GM18868 (cell line): ENCODE measurements at regions not wholly inside any gene's neighbourhood (a gene's known extent, or its start where the extent isn't known, plus 50 kb on each side); places are given as distances from the start of the nearest gene placed in this dataset.

Experiments
- ATAC-seq: cut with Tn5 transposase; IDR thresholded peaks from one replicate; pipeline ENCODE4 v1.9.1; 2021; ENCODE audit warnings: mild to moderate bottlenecking, moderate library complexity; ENCODE audit not compliant: unreplicated experiment

GRCh38 chr5:68447136-68447929, 231.8 kb downstream of the PIK3R1 start:
- no peak for ATAC-seq

GRCh38 chr5:68449380-68449779, 233.8 kb downstream of the PIK3R1 start:
- no peak for ATAC-seq

- ATAC-seq = no peak
These were observed 234.8 kb downstream of the PIK3R1 start for GRCh38 chr5:68450245-68450852.

GRCh38 chr5:68452286-68452685, 236.7 kb downstream of the PIK3R1 start:
- no peak for ATAC-seq

- no peak for ATAC-seq
These were observed 238.6 kb downstream of the PIK3R1 start for GRCh38 chr5:68454172-68454571.

- no peak for ATAC-seq
These were observed 239.2 kb downstream of the PIK3R1 start for GRCh38 chr5:68454766-68455165.

- no peak for ATAC-seq
These were observed 239.7 kb downstream of the PIK3R1 start for GRCh38 chr5:68455216-68455615.

GRCh38 chr5:68456756-68457217, 241.2 kb downstream of the PIK3R1 start:
- ATAC-seq = peak; percentile 92

- no peak for ATAC-seq
These were observed 241.7 kb downstream of the PIK3R1 start for GRCh38 chr5:68457285-68457684.

GRCh38 chr5:68458416-68459021, 243.0 kb downstream of the PIK3R1 start:
- no peak for ATAC-seq

GRCh38 chr5:68459093-68459809, 243.7 kb downstream of the PIK3R1 start:
- no peak for ATAC-seq

GRCh38 chr5:68459810-68460139, 244.2 kb downstream of the PIK3R1 start:
- no peak for ATAC-seq

GRCh38 chr5:68460147-68460798, 244.7 kb downstream of the PIK3R1 start:
- no peak for ATAC-seq

GRCh38 chr5:68463606-68464005, 248.1 kb downstream of the PIK3R1 start:
- no peak for ATAC-seq

- ATAC-seq = peak; percentile 75
These were observed 248.9 kb downstream of the PIK3R1 start for GRCh38 chr5:68464424-68464823.

- ATAC-seq = no peak
These were observed 249.6 kb downstream of the PIK3R1 start for GRCh38 chr5:68465133-68465532.

GRCh38 chr5:68465934-68466551, 250.5 kb downstream of the PIK3R1 start:
- no peak for ATAC-seq

- no peak for ATAC-seq
These were observed 251.7 kb downstream of the PIK3R1 start for GRCh38 chr5:68467208-68467607.

GRCh38 chr5:68467794-68468193, 252.2 kb downstream of the PIK3R1 start:
- no peak for ATAC-seq

GRCh38 chr5:68468322-68468721, 252.8 kb downstream of the PIK3R1 start:
- ATAC-seq = no peak
